NCI-H2196 treated with DMSO at 0.1 percent for 48 hours (cell line): ENCODE measurements at regions not wholly inside any gene's neighbourhood (a gene's known extent, or its start where the extent isn't known, plus 50 kb on each side); places are given as distances from the start of the nearest gene placed in this dataset.

Experiments
- DNase-seq: peaks from one replicate; lab custom pipeline; 2025; ENCODE audit not compliant: unreplicated experiment; lab: John Stamatoyannopoulos, UW

GRCh38 chr1:13965770-13966398 is 265.9 kb downstream of the PRDM2 start:
- DNase-seq = peak; percentile 83

- no peak for DNase-seq
Observed at GRCh38 chr1:13967707-13968106, 267.7 kb downstream of the PRDM2 start.

GRCh38 chr1:13968361-13968760 is 268.4 kb downstream of the PRDM2 start:
- no peak for DNase-seq

GRCh38 chr1:13970631-13971247 is 270.8 kb downstream of the PRDM2 start:
- no peak for DNase-seq

GRCh38 chr1:13976485-13976884 is 276.5 kb downstream of the PRDM2 start:
- DNase-seq = no peak

- DNase-seq = no peak
Observed at GRCh38 chr1:13981142-13981541, 281.2 kb downstream of the PRDM2 start.

- no peak for DNase-seq
Observed at GRCh38 chr1:13983393-13983792, 283.4 kb downstream of the PRDM2 start.

GRCh38 chr1:13990939-13991338 is 291.0 kb downstream of the PRDM2 start:
- DNase-seq = no peak

GRCh38 chr1:13992489-13993285 is 292.7 kb downstream of the PRDM2 start:
- no peak for DNase-seq

GRCh38 chr1:13994386-13994785 is 294.4 kb downstream of the PRDM2 start:
- no peak for DNase-seq

- no peak for DNase-seq
Observed at GRCh38 chr1:13996334-13996733, 296.3 kb downstream of the PRDM2 start.

- DNase-seq = no peak
Observed at GRCh38 chr1:14003552-14003951, 303.6 kb downstream of the PRDM2 start.

GRCh38 chr1:14009582-14009981 is 309.6 kb downstream of the PRDM2 start:
- no peak for DNase-seq

GRCh38 chr1:14010476-14010875 is 310.5 kb downstream of the PRDM2 start:
- no peak for DNase-seq

- no peak for DNase-seq
Observed at GRCh38 chr1:14011132-14011531, 311.1 kb downstream of the PRDM2 start.

GRCh38 chr1:14011888-14012287 is 311.9 kb downstream of the PRDM2 start:
- no peak for DNase-seq

GRCh38 chr1:14014929-14015328 is 314.9 kb downstream of the PRDM2 start:
- no peak for DNase-seq

- DNase-seq = no peak
Observed at GRCh38 chr1:14015917-14016316, 315.9 kb downstream of the PRDM2 start.

GRCh38 chr1:14017531-14017961 is 317.6 kb downstream of the PRDM2 start:
- no peak for DNase-seq

- DNase-seq = no peak
Observed at GRCh38 chr1:14019461-14019860, 319.5 kb downstream of the PRDM2 start.

- no peak for DNase-seq
Observed at GRCh38 chr1:14020006-14020405, 320.0 kb downstream of the PRDM2 start.

- no peak for DNase-seq
Observed at GRCh38 chr1:14027099-14027498, 327.1 kb downstream of the PRDM2 start.
